MM.1S (cell line): ENCODE measurements at regions not wholly inside any gene's neighbourhood (a gene's known extent, or its start where the extent isn't known, plus 50 kb on each side); places are given as distances from the start of the nearest gene placed in this dataset.

Source experiments
- DNase-seq: peaks from one replicate; pipeline ENCODE4 v3.0.0-alpha.2; 2015
- H2AFZ ChIP-seq: fragments of 300-600 bp; sonication (generic); 2 replicates; pipeline ENCODE4 v1.6.0; 2016; ENCODE audit warnings: antibody characterized with exemption, low read length
- H3F3A ChIP-seq: fragments of 300-600 bp; sonication (generic); 2 replicates; pipeline ENCODE4 v1.6.1; 2016; ENCODE audit warnings: mild to moderate bottlenecking, antibody characterized with exemption, low read length, moderate library complexity, mixed read lengths; ENCODE audit not compliant: insufficient read depth
- H3K27ac ChIP-seq: fragments of 300-600 bp; sonication (generic); 2 replicates; pipeline ENCODE4 v1.5.1; 2016; ENCODE audit warnings: mild to moderate bottlenecking, low read length
- H3K27me3 ChIP-seq: fragments of 300-600 bp; sonication (generic); replicated peaks from 2 replicates; pipeline ENCODE4 v1.6.0; 2016; ENCODE audit warnings: low read length; ENCODE audit not compliant: insufficient read depth
- H3K36me3 ChIP-seq: fragments of 300-600 bp; sonication (generic); replicated peaks from 2 replicates; pipeline ENCODE4 v1.6.1; 2016; ENCODE audit warnings: mild to moderate bottlenecking, low read length, mixed read lengths; ENCODE audit not compliant: insufficient read depth
- H3K4me1 ChIP-seq: fragments of 300-600 bp; sonication (generic); 2 replicates; pipeline ENCODE4 v1.6.1; 2016; ENCODE audit warnings: low read length, mixed read lengths
- H3K4me2 ChIP-seq: fragments of 300-600 bp; sonication (generic); 2 replicates; pipeline ENCODE4 v1.6.0; 2016; ENCODE audit warnings: low read depth, low read length
- H3K4me3 ChIP-seq: fragments of 300-600 bp; sonication (generic); 2 replicates; pipeline ENCODE4 v1.5.1; 2016; ENCODE audit warnings: low read length, mixed read lengths
- H3K79me2 ChIP-seq: fragments of 300-600 bp; sonication (generic); 2 replicates; pipeline ENCODE4 v1.6.1; 2016; ENCODE audit warnings: mixed run types, low read length, mixed read lengths
- H3K9ac ChIP-seq: fragments of 300-600 bp; sonication (generic); 2 replicates; pipeline ENCODE4 v1.6.1; 2016; ENCODE audit warnings: low read length, mixed read lengths
- H3K9me2 ChIP-seq: fragments of 300-600 bp; sonication (generic); replicated peaks from 2 replicates; pipeline ENCODE4 v1.6.1; 2016; ENCODE audit warnings: mild to moderate bottlenecking, low read length, mixed read lengths; ENCODE audit not compliant: insufficient read depth
- H3K9me3 ChIP-seq: fragments of 300-600 bp; sonication (generic); replicated peaks from 2 replicates; pipeline ENCODE4 v1.6.1; 2016; ENCODE audit warnings: mild to moderate bottlenecking, low read length, mixed read lengths; ENCODE audit not compliant: insufficient read depth
- H4K20me1 ChIP-seq: fragments of 300-600 bp; sonication (generic); 2 replicates; pipeline ENCODE4 v1.6.1; 2016; ENCODE audit warnings: mild to moderate bottlenecking, low read length, moderate library complexity, mixed read lengths; ENCODE audit not compliant: insufficient read depth
- CTCF ChIP-seq: fragments of 300-600 bp; sonication (generic); IDR thresholded peaks from 2 replicates; pipeline ENCODE4 v1.5.1; 2016; ENCODE audit warnings: antibody characterized with exemption, low read length, mixed read lengths
- EZH2 ChIP-seq: fragments of 300-600 bp; sonication (generic); optimal IDR thresholded peaks from 2 replicates; pipeline ENCODE3; 2017; ENCODE audit warnings: low read depth, mild to moderate bottlenecking, antibody characterized with exemption, low read length, mixed read lengths
- EZH2phosphoT487 ChIP-seq: fragments of 300-600 bp; sonication (generic); IDR thresholded peaks from 2 replicates; pipeline ENCODE4 v1.6.1; 2018; ENCODE audit warnings: antibody characterized with exemption, low read length

DNA sequence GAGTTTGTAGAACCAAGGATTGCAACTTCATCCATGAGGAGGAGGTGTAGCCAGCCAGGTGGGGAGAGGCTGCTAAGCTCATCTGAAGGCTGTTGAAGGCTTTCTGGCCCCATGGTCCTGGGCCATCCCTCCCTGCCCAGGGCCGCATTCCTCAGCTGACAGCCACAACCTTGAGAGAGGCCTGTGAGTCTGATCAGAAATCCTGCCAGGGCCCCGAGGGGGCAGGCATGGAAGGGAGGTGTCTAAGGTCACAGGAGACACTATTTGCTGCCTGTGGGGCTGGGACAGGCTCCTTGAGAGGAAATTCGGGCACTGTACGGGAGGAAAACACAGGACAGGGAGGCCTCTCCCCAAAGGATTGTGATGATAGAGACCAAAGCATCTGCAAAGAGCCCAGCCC, 88.1 kb upstream of the IGLL5 start:
- no peaks in the 10 kb centered on the region for H3K27me3 ChIP-seq
- no peak for TF ChIP-seq EZH2phosphoT487
- no peak for TF ChIP-seq CTCF
- TF ChIP-seq EZH2, result no peak
- H3K27ac ChIP-seq, result no peak overlapping the region
- H3F3A ChIP-seq, result 0 out of 2 replicates have a peak, but pooled peaks cover 2% of the 10 kb centered on the region
- no peaks in the 10 kb centered on the region for H3K9me2 ChIP-seq
- H3K9ac ChIP-seq, result no peak overlapping the region
- H3K79me2 ChIP-seq, result no peaks in the 10 kb centered on the region
- no peaks in the 10 kb centered on the region for H3K9me3 ChIP-seq
- DNase-seq, result no peak
- H3K4me1 ChIP-seq, result peaks cover 13% of the 10 kb centered on the region
- no peak overlapping the region for H3K4me3 ChIP-seq
- H3K4me2 ChIP-seq, result no peak overlapping the region
- no peaks in the 10 kb centered on the region for H4K20me1 ChIP-seq
- no peaks in the 10 kb centered on the region for H3K36me3 ChIP-seq
- no peak overlapping the region for H2AFZ ChIP-seq

DNA sequence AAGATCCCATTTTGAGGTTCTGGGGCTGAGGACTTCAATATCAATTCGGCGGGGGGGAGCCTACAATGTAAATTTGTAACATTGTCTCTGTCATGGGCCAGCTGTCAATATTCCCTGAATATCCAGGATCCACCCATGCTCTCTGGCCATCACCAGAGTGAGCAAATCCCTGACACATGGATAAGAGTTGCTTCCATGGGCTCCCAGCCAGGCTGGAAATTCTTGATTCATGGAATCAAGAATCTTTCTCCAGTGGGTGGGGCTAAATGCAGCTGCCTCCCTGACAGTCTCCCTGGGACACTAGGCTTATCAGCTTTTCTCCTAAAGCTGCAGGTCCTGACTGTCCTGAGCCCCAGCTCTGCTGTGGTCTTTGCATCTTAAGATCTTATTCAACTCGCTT, 86.9 kb upstream of the IGLL5 start:
- peaks cover 13% of the 10 kb centered on the region for H3K4me1 ChIP-seq
- H3K4me2 ChIP-seq, result no peak overlapping the region
- H3K27me3 ChIP-seq, result no peaks in the 10 kb centered on the region
- no peaks in the 10 kb centered on the region for H3K9me2 ChIP-seq
- H3K9me3 ChIP-seq, result no peaks in the 10 kb centered on the region
- H3F3A ChIP-seq, result 0 out of 2 replicates have a peak, but pooled peaks cover 2% of the 10 kb centered on the region
- TF ChIP-seq EZH2 (no peak), EZH2phosphoT487 (no peak), CTCF (no peak)
- DNase-seq, result no peak
- no peaks in the 10 kb centered on the region for H3K79me2 ChIP-seq
- no peak overlapping the region for H3K9ac ChIP-seq
- H4K20me1 ChIP-seq, result no peaks in the 10 kb centered on the region
- H3K27ac ChIP-seq, result no peak overlapping the region
- H3K36me3 ChIP-seq, result no peaks in the 10 kb centered on the region
- H2AFZ ChIP-seq, result no peak overlapping the region
- no peak overlapping the region for H3K4me3 ChIP-seq

GRCh38 chr22:22802339-22802970, 85.2 kb upstream of the IGLL5 start:
- Histone ChIP-seq H3K27me3 (no peaks in the 10 kb centered on the region), H3K4me3 (no peak overlapping the region), H2AFZ (no peak overlapping the region), H3K9ac (no peak overlapping the region), H3K9me3 (no peaks in the 10 kb centered on the region), H3K79me2 (no peaks in the 10 kb centered on the region), H3K9me2 (no peaks in the 10 kb centered on the region), H3F3A (0 out of 2 replicates have a peak, but pooled peaks cover 2% of the 10 kb centered on the region), H3K4me2 (no peak overlapping the region), H3K4me1 (peaks cover 13% of the 10 kb centered on the region), H4K20me1 (no peaks in the 10 kb centered on the region), H3K27ac (no peak overlapping the region), H3K36me3 (no peaks in the 10 kb centered on the region)
- peak; percentile 51 for DNase-seq
- peak; percentile 70 for TF ChIP-seq CTCF
- no peak for TF ChIP-seq EZH2phosphoT487
